Effector memory CD4-positive, alpha-beta T cell (primary cell): ENCODE measurements at regions not wholly inside any gene's neighbourhood (a gene's known extent, or its start where the extent isn't known, plus 50 kb on each side); places are given as distances from the start of the nearest gene placed in this dataset.

ENCODE experiments used
- DNase-seq, 3 donors: peaks; one replicate each; pipeline ENCODE4 v3.0.0-alpha.2; 2020
- H3K27ac ChIP-seq: 2 replicates; pipeline ENCODE4 v1.7.0; 2013; ENCODE audit warnings: mild to moderate bottlenecking, low read length, moderate library complexity; ENCODE audit not compliant: insufficient read depth, poor library complexity, severe bottlenecking
- H3K27me3 ChIP-seq: replicated peaks from 2 replicates; pipeline ENCODE4 v1.7.0; 2013; ENCODE audit warnings: mild to moderate bottlenecking, low read length; ENCODE audit not compliant: insufficient read depth, control insufficient read depth, poor library complexity, severe bottlenecking
- H3K36me3 ChIP-seq: 2 replicates; pipeline ENCODE4 v1.7.0; 2013; ENCODE audit warnings: mild to moderate bottlenecking, low read length, moderate library complexity; ENCODE audit not compliant: control insufficient read depth, insufficient read depth
- H3K4me1 ChIP-seq: 2 replicates; pipeline ENCODE4 v1.7.0; 2013; ENCODE audit warnings: low read length, mild to moderate bottlenecking; ENCODE audit not compliant: control insufficient read depth, insufficient read depth, poor library complexity, severe bottlenecking
- H3K4me3 ChIP-seq: 2 replicates; pipeline ENCODE4 v1.7.0; 2013; ENCODE audit warnings: low read length, low read depth, mild to moderate bottlenecking; ENCODE audit not compliant: insufficient read depth, poor library complexity, severe bottlenecking
- H3K9me3 ChIP-seq: 2 replicates; pipeline ENCODE4 v1.7.0; 2013; ENCODE audit warnings: mild to moderate bottlenecking, low read length, moderate library complexity; ENCODE audit not compliant: control insufficient read depth

DNA sequence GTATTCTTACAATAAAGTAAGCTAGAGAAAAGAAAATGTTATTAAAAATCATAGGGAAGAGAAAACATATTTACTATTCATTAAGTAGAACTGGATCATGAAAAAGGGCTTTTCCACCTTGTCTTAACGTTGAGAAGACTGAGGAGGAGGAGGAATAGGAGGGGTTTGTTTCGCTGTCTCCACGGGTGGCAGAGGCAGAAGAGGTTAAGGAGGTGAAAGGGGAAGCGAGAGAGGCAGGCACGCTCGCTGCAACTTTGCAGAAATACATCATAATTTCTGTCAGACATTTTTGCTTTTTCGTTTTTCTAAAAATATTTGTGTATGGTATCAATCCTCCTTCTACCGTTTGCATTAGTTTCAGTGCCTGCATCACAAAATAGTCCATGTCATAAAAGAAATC, 2375.1 kb upstream of the AGA start:
- no peak for DNase-seq
- Histone ChIP-seq H3K9me3 (no peaks in the 10 kb centered on the region), H3K27ac (no peak overlapping the region), H3K4me3 (no peak overlapping the region), H3K27me3 (no peaks in the 10 kb centered on the region), H3K4me1 (no peaks in the 10 kb centered on the region), H3K36me3 (no peaks in the 10 kb centered on the region)

GRCh38 chr4:179823342-179823741, 2381.1 kb upstream of the AGA start:
- H3K4me3 ChIP-seq, result no peak overlapping the region
- no peaks in the 10 kb centered on the region for H3K27me3 ChIP-seq
- H3K27ac ChIP-seq, result no peak overlapping the region
- H3K36me3 ChIP-seq, result no peaks in the 10 kb centered on the region
- no peak for DNase-seq
- H3K9me3 ChIP-seq, result no peaks in the 10 kb centered on the region
- no peaks in the 10 kb centered on the region for H3K4me1 ChIP-seq

DNA sequence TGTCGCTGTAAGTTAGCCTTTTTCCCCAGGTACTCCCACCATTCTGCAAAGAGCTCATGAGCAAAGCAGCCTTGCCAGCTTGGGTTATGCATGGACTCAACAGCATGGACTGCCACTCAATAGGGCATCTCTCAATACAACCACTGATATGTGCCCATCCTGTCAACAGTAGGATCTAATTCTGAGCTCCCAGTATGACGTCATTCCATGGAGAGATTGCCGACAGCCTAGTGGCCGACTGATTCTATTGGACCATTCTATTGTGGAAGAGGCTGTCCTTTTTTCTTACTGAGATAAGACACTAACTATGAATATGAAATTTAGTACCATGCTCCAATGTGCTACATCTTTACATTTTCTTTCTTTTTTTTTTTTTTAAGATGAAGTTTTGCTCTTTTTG, 2389.0 kb upstream of the AGA start:
- no peak overlapping the region for H3K27ac ChIP-seq
- H3K9me3 ChIP-seq, result no peaks in the 10 kb centered on the region
- no peaks in the 10 kb centered on the region for H3K36me3 ChIP-seq
- no peak for DNase-seq
- no peak overlapping the region for H3K4me3 ChIP-seq
- H3K27me3 ChIP-seq, result no peaks in the 10 kb centered on the region
- H3K4me1 ChIP-seq, result no peaks in the 10 kb centered on the region

GRCh38 chr4:179836179-179837075, 2394.2 kb upstream of the AGA start:
- H3K27me3 ChIP-seq, result no peaks in the 10 kb centered on the region
- H3K4me1 ChIP-seq, result no peaks in the 10 kb centered on the region
- H3K9me3 ChIP-seq, result no peaks in the 10 kb centered on the region
- H3K4me3 ChIP-seq, result no peak overlapping the region
- H3K27ac ChIP-seq, result no peak overlapping the region
- DNase-seq, result no peak
- H3K36me3 ChIP-seq, result no peaks in the 10 kb centered on the region

DNA sequence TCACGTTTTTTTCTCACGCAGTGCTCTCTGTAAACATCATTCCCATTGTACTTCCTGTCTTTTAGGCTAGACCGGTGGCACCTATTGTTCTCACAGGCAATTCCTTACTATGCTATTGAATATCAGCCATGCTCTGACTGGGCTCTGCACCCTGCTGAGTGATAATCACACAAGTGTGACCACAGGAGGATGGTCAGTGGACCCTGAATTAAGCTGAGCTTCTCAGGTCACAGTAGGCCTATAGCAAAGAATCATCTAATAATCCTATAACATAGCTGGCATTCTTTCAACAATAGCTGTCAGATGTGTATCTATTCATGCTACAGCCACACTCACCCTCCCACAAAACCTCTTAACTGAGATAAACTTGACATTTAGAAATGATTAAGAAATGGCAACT, 2399.8 kb upstream of the TENM3 start:
- DNase-seq, result no peak
- Histone ChIP-seq H3K27ac (no peak overlapping the region), H3K27me3 (no peaks in the 10 kb centered on the region), H3K9me3 (no peaks in the 10 kb centered on the region), H3K4me3 (no peak overlapping the region), H3K36me3 (no peaks in the 10 kb centered on the region), H3K4me1 (no peaks in the 10 kb centered on the region)

GRCh38 chr4:179855469-179855868, 2387.7 kb upstream of the TENM3 start:
- Histone ChIP-seq H3K9me3 (no peaks in the 10 kb centered on the region), H3K4me1 (no peaks in the 10 kb centered on the region), H3K4me3 (no peak overlapping the region), H3K27ac (no peak overlapping the region), H3K36me3 (no peaks in the 10 kb centered on the region), H3K27me3 (no peaks in the 10 kb centered on the region)
- no peak for DNase-seq

GRCh38 chr4:179858221-179858620, 2385.0 kb upstream of the TENM3 start:
- Histone ChIP-seq H3K4me3 (no peak overlapping the region), H3K9me3 (no peaks in the 10 kb centered on the region), H3K27ac (no peak overlapping the region), H3K36me3 (no peaks in the 10 kb centered on the region), H3K4me1 (no peaks in the 10 kb centered on the region), H3K27me3 (no peaks in the 10 kb centered on the region)
- no peak for DNase-seq

GRCh38 chr4:179867300-179867878, 2375.8 kb upstream of the TENM3 start:
- DNase-seq, result no peak

GRCh38 chr4:179871726-179872125, 2371.5 kb upstream of the TENM3 start:
- H3K27ac ChIP-seq, result no peak overlapping the region
- H3K36me3 ChIP-seq, result no peaks in the 10 kb centered on the region
- no peaks in the 10 kb centered on the region for H3K4me1 ChIP-seq
- no peak overlapping the region for H3K4me3 ChIP-seq
- DNase-seq, result no peak
- no peaks in the 10 kb centered on the region for H3K9me3 ChIP-seq
- no peaks in the 10 kb centered on the region for H3K27me3 ChIP-seq

More at GRCh38 chr4:179867300-179867878, 2375.8 kb upstream of the TENM3 start:
- Histone ChIP-seq H3K4me1 (no peaks in the 10 kb centered on the region), H3K36me3 (no peaks in the 10 kb centered on the region), H3K4me3 (no peak overlapping the region), H3K27me3 (no peaks in the 10 kb centered on the region), H3K27ac (no peak overlapping the region), H3K9me3 (no peaks in the 10 kb centered on the region)

GRCh38 chr4:179872755-179873154, 2370.4 kb upstream of the TENM3 start:
- DNase-seq, result no peak
- Histone ChIP-seq H3K4me1 (no peaks in the 10 kb centered on the region), H3K36me3 (no peaks in the 10 kb centered on the region), H3K9me3 (no peaks in the 10 kb centered on the region), H3K27ac (no peak overlapping the region), H3K4me3 (no peak overlapping the region), H3K27me3 (no peaks in the 10 kb centered on the region)
